A549 (cell line): ENCODE measurements at regions not wholly inside any gene's neighbourhood (a gene's known extent, or its start where the extent isn't known, plus 50 kb on each side); places are given as distances from the start of the nearest gene placed in this dataset.
A peak's percentile ranks its signal among the peaks of the same experiment; 100 is the strongest.
"Not testable (repeated sequence)": the region's sequence is repeated elsewhere in the genome, so short reads cannot be mapped to it uniquely, and the experiment has no call there.

Experiments used
- ATAC-seq, 2 experiments: fragments of 200-7000 bp in 1 of 2; fragments of >200 bp in 1 of 2; cut with Nextera tagmentation in 1 of 2; cut with Tn5 transposase in 1 of 2; 3 replicates each; pipeline versions ENCODE4 v1.8.0 to v1.9.1; 2018 to 2020; ENCODE audit warnings: mild to moderate bottlenecking in 1 of 2, moderate library complexity in 1 of 2
- CTCF ChIA-PET: fragments of 300-600 bp; sonication (Branson Sonifier 250); formaldehyde crosslinking; extraction: SDS; loops from one replicate; lab custom pipeline; 2021; ENCODE audit warnings: antibody characterized with exemption, inconsistent platforms; lab: Yijun Ruan, JAX
- POLR2A ChIA-PET: fragments of 350-600 bp; formaldehyde crosslinking; extraction: SDS; loops from one replicate; lab custom pipeline; 2021; ENCODE audit warnings: antibody characterized with exemption, inconsistent platforms; lab: Yijun Ruan, JAX
- DNase-seq, 2 experiments: peaks; one replicate each; pipeline versions ENCODE4 v3.0.0 to v3.0.0-alpha.2; 2011 to 2016; ENCODE audit warnings: low read depth in 1 of 2, low spot score in 1 of 2
- FAIRE-seq: peaks from 2 replicates; lab custom pipeline; 2011; peaks lifted over from hg19 to GRCh38; lab: Jason Lieb, UNC
- H3K27ac ChIP-seq, 2 experiments: fragments of >200 bp; sonication (Bioruptor Twin); formaldehyde crosslinking; 3 replicates each; pipeline ENCODE4 v1.5.1; 2016 to 2017
- H3K4me1 ChIP-seq: fragments of >200 bp; sonication (Bioruptor Twin); formaldehyde crosslinking; 3 replicates; pipeline ENCODE4 v1.6.1; 2016
- H3K4me2 ChIP-seq: fragments of >200 bp; sonication (Bioruptor Twin); formaldehyde crosslinking; 3 replicates; pipeline ENCODE4 v1.6.1; 2016
- H3K4me3 ChIP-seq: fragments of >200 bp; sonication (Bioruptor Twin); formaldehyde crosslinking; 3 replicates; pipeline ENCODE4 v1.5.1; 2016
- H3K9me3 ChIP-seq: fragments of >200 bp; sonication (Bioruptor Twin); formaldehyde crosslinking; 3 replicates; pipeline ENCODE4 v1.6.1; 2016
- CTCF ChIP-seq: fragments of >200 bp; sonication (Bioruptor Twin); formaldehyde crosslinking; IDR thresholded peaks from 3 replicates; pipeline ENCODE4 v1.5.1; 2016
- HDAC2 ChIP-seq: fragments of 200-600 bp; sonication (generic); IDR thresholded peaks from 2 replicates; pipeline ENCODE4 v1.6.1; 2016
- HEYL ChIP-seq: fragments of 250-450 bp; sonication (Bioruptor Pico); IDR thresholded peaks from 2 replicates; pipeline ENCODE4 v1.8.0; 2021; ENCODE audit warnings: mild to moderate bottlenecking, moderate library complexity
- KDM5A ChIP-seq: fragments of 200-600 bp; sonication (generic); IDR thresholded peaks from 2 replicates; pipeline ENCODE4 v1.6.1; 2016; ENCODE audit warnings: antibody characterized with exemption, mild to moderate bottlenecking
- NFE2L2 ChIP-seq: fragments of 150-350 bp; conservative IDR thresholded peaks from 2 replicates; pipeline ENCODE4 v1.6.1; 2014; ENCODE audit warnings: low read length
- RCOR1 ChIP-seq: fragments of 150-350 bp; IDR thresholded peaks from 2 replicates; pipeline ENCODE4 v1.6.1; 2014; ENCODE audit warnings: antibody characterized with exemption, low read length, low read depth
- REST ChIP-seq: fragments of 200-600 bp; sonication (generic); IDR thresholded peaks from 2 replicates; pipeline ENCODE4 v1.6.1; 2016; ENCODE audit warnings: antibody characterized with exemption, mild to moderate bottlenecking, moderate library complexity
- SMC3 ChIP-seq: fragments of >200 bp; sonication (Bioruptor Twin); formaldehyde crosslinking; IDR thresholded peaks from 3 replicates; pipeline ENCODE4 v1.6.1; 2018; ENCODE audit warnings: inconsistent platforms
- ZNF302 ChIP-seq: fragments of 250-450 bp; sonication (Bioruptor Pico); IDR thresholded peaks from 2 replicates; pipeline ENCODE4 v1.9.0; 2021; ENCODE audit warnings: inconsistent platforms, mild to moderate bottlenecking, moderate library complexity
- WGBS: methylation state at CpG from one replicate; pipeline ENCODE4 v1.1.6; 2017; ENCODE audit errors: missing lambda C conversion rate; 5-methylcytosine and 5-hydroxymethylcytosine counted together
- TF ChIP-seq, protein P1 (sequence below): fragments of >200 bp; sonication (Bioruptor Twin); formaldehyde crosslinking; IDR thresholded peaks from 3 replicates; pipeline ENCODE4 v1.6.1; 2016

GRCh38 chr6:76876922-76877553 is 586.3 kb downstream of the HTR1B start:
- CTCF ChIA-PET: interaction anchor here (1.0 kb wide), 1 partner anchor 15 kb away, joined by 3 read pairs; no protein-coding TSS in a partner anchor
- FAIRE-seq: no peak
- H3K4me2 ChIP-seq: no peak overlapping the region

GRCh38 chr6:76876430-76876829 is 586.9 kb downstream of the HTR1B start:
- CTCF ChIA-PET, FAIRE-seq, H3K4me3 ChIP-seq, H3K4me2 ChIP-seq, ATAC-seq, POLR2A ChIA-PET, H3K4me1 ChIP-seq, DNase-seq, H3K9me3 ChIP-seq, H3K27ac ChIP-seq: not testable (repeated sequence)
- no CpG with 5 or more reads among the region's 18 CpGs for WGBS

More at GRCh38 chr6:76876922-76877553, 586.3 kb downstream of the HTR1B start:
- POLR2A ChIA-PET: no interaction called here
- 75% methylated on average over 8 of the region's 10 CpGs for WGBS
- no peak for TF ChIP-seq HDAC2
- TF ChIP-seq, all 56 proteins: peak for 0
- H3K4me3 ChIP-seq: no peak overlapping the region
- no peak overlapping the region for H3K27ac ChIP-seq
- ATAC-seq (no peak), DNase-seq (peak in 1 of 2 experiments; percentile 10)
- H3K4me1 ChIP-seq: no peaks in the 10 kb centered on the region
- H3K9me3 ChIP-seq: no peaks in the 10 kb centered on the region

DNA sequence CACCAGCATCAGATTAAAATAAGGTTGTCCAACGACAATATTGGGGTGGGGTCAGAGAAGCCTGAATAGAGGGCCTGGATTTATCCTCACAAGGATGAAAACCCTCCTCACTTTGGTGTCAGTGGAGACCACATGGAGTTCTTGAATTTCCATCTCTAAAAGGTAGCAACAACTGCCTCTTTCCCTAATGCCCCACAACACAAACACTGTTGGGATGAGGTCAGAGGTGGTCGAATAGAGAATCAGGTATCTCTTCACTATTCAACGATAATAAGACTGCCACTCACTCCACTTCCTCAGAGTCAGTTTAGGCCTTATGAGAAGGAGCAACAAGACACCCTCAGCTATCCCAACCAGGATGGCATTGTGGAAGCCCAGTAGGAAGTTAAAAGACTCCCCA is 596.1 kb downstream of the HTR1B start:
- H3K4me1 ChIP-seq: no peaks in the 10 kb centered on the region
- H3K4me2 ChIP-seq: no peak overlapping the region
- no peak for DNase-seq
- ChIA-PET CTCF (no interaction called here), POLR2A (no interaction called here)
- TF ChIP-seq HEYL (CRISPR knock-in tag) (no peak), REST (no peak), KDM5A (no peak), CTCF (no peak), ZNF302 (CRISPR knock-in tag) (no peak), NFE2L2 (no peak), SMC3 (no peak), RCOR1 (no peak)
- TF ChIP-seq, protein P1, sequence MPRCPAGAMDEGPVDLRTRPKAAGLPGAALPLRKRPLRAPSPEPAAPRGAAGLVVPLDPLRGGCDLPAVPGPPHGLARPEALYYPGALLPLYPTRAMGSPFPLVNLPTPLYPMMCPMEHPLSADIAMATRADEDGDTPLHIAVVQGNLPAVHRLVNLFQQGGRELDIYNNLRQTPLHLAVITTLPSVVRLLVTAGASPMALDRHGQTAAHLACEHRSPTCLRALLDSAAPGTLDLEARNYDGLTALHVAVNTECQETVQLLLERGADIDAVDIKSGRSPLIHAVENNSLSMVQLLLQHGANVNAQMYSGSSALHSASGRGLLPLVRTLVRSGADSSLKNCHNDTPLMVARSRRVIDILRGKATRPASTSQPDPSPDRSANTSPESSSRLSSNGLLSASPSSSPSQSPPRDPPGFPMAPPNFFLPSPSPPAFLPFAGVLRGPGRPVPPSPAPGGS: no peak
- FAIRE-seq: no peak
- no peak overlapping the region for H3K4me3 ChIP-seq
- H3K9me3 ChIP-seq: no peaks in the 10 kb centered on the region
- no peak for ATAC-seq
- WGBS: 17% methylated on average over 3 of the region's 3 CpGs
- no peak overlapping the region for H3K27ac ChIP-seq
